Stimulated activated CD4-positive, alpha-beta T cell treated with anti-CD3 and anti-CD28 coated beads, TNF-alpha, amount 100 ng/mL, for 48 hours (primary cell): ENCODE measurements at regions not wholly inside any gene's neighbourhood (a gene's known extent, or its start where the extent isn't known, plus 50 kb on each side); places are given as distances from the start of the nearest gene placed in this dataset.
"Not testable (repeated sequence)": the region's sequence is repeated elsewhere in the genome, so short reads cannot be mapped to it uniquely, and the experiment has no call there.

ENCODE experiments used
- DNase-seq, 3 donors: peaks; one replicate each; pipeline ENCODE4 v3.0.0-alpha.2; 2020; ENCODE audit warnings: low read depth in 3 of 3

GRCh38 chr5:66348387-66349125 is 204.5 kb downstream of the SREK1 start:
- DNase-seq, result no peak

GRCh38 chr5:66351813-66352212 is 207.7 kb downstream of the SREK1 start:
- DNase-seq, result no peak

GRCh38 chr5:66353186-66353585 is 209.1 kb downstream of the SREK1 start:
- no peak for DNase-seq

- no peak for DNase-seq
These were observed 210.3 kb downstream of the SREK1 start for GRCh38 chr5:66354422-66354821.

DNA sequence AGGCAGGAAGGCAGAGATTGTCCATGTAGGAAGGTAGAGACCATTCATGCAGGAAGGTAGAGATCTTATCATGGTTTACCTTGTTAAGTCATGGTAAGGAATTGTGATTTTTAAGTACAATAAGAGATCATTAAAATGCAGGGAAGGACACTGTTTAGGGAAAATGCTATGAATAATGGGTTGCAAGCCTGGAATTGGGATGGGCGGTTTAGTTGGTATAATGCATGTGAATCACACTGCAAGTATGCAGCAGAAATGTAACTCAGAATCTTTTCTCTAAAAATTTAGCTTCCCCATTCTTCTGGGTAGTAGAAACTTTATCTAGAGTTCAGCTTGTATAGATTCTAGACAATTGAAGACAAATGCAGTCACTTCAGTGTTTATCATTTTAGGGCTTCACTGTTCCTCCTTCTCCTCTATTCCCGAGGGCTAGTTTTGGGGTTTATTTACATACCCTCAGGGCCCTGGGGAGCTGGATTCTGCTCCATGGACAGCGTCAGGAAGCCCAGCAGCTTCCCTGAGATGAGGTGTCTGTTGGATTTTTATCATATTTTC is 212.0 kb downstream of the SREK1 start:
- DNase-seq, result no peak

GRCh38 chr5:66358741-66359140 is 214.6 kb downstream of the SREK1 start:
- no peak for DNase-seq

DNA sequence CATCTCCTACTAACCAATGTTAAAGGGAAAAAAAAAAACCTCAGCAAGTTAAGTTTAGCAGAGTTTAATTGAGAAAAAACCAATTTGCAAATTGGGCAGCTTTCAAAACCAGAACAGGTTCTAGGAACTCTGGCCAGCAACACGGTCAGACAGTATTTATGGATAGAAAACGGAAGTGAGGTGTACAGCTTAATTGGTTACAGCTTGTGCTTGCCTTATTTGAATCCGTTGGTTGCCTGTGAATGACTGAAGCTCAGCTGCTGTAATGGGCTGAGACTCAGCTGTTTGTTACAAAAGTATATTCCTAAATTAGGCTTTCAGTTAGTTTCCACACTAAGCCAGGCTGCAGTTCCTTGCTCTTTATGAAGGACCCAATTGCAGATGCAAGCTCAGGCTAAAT is 217.0 kb downstream of the SREK1 start:
- no peak for DNase-seq

GRCh38 chr5:66362046-66362445 is 217.9 kb downstream of the SREK1 start:
- no peak for DNase-seq

DNA sequence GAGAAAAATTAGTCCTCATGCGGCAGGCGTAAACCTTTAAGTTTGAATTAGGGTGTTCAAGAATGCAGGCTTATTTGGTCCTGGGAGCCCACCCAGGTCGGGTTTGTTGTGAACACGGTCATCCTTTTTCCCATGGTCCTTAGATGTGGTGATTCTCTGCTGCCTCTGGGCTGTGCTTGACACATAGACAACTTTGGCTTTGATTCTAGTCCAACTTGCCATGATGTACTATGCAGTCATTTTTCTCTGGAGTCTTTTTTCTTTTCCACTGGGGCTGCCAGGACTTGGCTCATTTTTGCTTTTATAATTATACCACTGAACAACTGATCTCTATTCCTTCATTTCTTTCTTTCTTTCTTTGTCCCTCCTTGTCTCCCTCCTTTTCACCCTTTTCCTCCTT is 218.6 kb downstream of the SREK1 start:
- DNase-seq, result no peak

DNA sequence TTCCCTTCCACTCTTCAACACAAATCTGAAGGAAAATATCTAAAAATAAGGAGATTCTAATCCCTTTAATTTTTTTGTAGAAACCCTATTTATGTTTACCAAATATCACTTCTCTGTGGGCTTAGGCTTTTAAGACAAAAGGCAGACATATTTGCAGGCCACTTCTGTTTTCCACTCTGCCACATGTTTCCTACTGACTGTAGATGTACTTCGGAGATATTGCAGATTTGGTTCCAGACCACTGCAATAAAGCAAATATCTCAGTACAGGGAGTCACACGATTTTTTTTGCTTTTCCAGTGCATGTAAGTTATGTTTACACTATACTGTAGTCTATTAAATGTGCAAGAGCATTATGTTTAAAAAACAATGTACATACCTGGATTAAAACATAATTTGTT is 219.0 kb downstream of the SREK1 start:
- no peak for DNase-seq

GRCh38 chr5:66364186-66364585 is 220.1 kb downstream of the SREK1 start:
- no peak for DNase-seq

DNA sequence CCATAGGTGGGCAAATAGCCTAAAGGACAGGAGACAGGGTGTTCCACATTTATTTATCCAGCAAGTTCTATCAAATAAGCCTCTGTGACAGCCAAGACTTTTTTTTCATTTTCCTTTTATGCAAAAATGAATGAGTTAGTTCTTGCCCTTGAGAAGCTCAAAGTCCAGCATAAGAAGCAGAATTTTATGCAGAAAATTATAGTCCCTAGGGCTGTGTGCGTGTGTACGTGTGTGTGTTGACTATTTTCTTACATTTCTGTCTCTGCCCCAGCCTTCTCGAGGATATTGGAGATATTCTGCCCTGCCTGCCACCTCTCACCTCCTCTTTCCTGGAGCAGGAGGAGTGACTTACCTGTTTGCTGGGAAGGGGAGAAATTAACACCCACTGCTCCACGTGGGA is 221.9 kb downstream of the SREK1 start:
- DNase-seq, result no peak

DNA sequence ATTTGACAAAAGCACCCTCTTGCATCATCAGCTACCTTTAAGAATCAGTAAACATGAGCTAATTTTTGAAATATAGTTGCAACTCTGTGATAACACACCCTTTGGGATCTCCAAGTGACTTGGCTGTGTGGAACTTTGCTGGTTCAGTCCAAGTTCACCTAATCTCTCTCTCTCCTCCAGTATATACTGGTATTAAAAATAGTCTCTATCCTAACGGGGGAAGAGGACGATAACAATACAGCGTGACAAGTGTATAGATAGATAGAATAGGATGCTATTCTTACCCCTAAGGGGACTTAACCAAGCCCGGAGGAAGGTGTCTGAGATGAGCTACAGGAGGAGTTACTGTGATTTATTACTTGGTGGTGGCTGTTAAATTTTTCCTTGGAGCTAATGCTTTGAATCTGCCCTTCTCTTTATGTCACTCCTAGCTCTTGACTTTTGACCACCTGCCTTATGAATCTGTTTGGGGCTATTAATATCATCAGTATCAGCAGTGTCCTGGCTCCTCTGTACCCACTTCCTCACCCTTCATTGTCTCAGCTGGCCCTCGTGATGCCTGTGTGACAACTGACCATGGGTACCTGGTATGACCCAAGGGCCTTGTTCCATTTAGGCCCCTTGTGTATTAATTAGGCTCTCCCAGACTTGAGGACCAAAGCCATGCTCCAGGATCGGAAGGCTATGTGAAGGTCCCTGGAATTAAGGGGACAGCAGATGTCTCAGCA is 223.9 kb downstream of the SREK1 start:
- no peak for DNase-seq

DNA sequence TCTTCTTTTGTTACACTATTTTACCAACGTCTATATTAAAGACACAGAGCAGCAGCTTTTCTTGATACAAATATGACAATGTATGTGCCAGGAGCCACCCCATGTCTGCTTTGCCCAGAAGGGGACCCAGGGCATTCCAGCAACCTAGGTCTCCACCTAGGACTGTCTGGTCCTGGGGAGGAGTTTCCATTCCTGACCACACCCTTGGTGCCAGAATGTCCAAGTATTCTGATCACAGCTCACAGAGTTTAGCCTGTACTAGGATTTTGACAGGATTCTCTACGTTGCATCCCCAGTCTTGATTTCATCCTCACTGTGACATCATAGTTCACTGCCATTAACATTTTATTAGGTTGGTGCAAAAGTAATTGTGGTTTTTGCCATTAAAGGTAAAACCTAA is 224.7 kb downstream of the SREK1 start:
- DNase-seq, result no peak

DNA sequence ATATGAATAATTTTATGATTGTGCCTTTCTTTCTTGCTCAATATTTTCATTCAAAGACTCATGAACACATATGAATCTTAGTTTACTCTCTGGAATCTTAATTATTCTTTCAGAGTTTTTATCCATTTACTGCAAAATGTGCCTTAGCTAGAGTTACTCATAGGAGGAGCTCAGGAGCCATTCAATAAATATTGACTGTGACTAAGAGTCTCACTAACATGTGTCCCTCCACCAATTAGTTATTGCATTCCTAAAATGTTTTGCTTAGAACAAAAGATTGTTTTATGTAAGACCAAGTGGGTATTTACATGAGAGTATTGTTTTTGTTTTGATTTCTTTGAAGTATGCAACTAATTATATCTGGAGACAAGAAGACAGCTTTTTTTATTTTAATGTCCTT is 218.4 kb upstream of the MAST4 start:
- DNase-seq, result no peak

- DNase-seq, result no peak
These were observed 217.8 kb upstream of the MAST4 start for GRCh38 chr5:66378407-66378806.

DNA sequence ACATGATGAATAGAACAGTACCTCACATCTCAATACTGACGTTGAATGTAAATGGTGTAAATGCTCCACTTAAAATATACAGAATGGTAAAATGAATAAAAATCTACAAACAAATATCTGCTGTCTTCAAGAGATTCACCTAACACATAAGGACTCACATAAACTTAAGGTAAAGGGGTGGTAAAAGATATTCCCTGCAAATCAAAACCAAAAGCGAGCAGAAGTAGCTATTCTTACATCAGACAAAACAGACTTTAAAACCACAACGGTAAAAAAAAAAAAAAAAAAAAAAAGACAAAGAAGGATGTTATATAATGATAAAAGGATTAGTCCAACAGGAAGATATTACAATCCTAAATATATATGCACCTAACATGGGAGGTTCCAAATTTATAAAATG is 214.0 kb upstream of the MAST4 start:
- no peak for DNase-seq

GRCh38 chr5:66405145-66405544 is 191.0 kb upstream of the MAST4 start:
- not testable (repeated sequence) for DNase-seq

DNA sequence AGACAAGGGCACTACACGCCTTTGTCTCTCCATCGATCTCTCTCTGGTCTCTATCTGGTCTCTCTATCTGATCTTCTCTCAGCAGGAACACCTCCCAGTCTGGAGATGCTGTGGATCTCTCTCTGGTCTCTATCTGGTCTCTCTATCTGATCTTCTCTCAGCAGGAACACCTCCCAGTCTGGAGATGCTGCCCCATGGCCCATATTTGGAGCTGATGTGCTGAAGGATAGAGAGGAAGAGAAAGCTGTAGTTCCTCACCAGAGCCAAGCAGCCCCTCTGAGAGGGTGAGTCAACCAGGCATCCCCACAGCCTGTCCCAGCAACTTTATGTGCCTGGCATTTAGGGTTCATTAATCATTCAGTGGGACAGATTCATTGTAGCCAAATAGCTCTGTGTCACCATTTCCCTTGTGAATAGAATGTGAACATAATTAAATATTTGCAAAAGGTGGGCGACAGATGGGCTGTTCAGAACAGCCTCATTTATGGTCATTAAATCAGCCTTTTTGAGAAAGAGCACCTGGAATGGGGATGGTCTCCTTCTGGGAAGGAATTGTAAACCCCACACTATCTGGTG is 189.3 kb upstream of the MAST4 start:
- DNase-seq, result no peak

DNA sequence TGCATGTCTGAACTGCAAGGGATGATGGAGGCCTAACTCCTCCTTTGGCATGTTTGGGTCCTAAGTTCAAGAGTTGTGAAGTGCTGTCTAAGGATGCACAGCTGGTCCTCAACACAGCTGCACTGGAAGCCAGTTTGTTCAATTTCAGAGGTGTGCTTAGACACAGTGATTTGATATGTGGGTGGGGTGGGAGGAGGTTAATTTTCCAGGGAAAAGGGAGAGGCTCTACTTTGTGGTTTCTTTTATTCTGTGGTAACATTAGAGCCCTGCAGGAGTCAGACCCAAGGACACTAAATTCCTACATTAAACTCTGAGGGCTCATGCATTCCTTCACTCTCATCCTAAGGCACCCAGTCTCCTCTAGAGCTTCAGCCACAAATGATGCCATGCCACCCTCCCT is 188.4 kb upstream of the MAST4 start:
- DNase-seq, result no peak

DNA sequence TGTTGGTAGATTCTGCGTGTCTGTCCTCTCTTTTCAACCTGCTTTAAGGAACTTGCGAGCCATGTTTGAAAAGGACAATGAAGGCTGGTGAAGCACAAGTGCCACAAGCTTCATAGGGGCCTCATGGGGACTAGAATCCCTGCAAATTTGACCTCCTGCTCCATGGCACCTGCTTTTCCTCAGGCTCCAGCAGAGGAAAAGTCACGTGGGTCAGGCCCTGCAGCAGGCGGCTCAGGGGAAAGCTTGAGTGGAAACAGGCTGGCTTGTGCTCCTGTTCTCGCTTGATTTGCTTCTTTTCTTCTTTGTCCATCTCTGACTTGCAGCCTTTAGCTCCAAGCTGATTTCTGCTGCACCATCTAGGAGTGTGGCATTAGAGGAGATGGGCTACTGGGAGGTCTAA is 187.6 kb upstream of the MAST4 start:
- DNase-seq, result no peak

- no peak for DNase-seq
These were observed 186.1 kb upstream of the MAST4 start for GRCh38 chr5:66410122-66410521.

DNA sequence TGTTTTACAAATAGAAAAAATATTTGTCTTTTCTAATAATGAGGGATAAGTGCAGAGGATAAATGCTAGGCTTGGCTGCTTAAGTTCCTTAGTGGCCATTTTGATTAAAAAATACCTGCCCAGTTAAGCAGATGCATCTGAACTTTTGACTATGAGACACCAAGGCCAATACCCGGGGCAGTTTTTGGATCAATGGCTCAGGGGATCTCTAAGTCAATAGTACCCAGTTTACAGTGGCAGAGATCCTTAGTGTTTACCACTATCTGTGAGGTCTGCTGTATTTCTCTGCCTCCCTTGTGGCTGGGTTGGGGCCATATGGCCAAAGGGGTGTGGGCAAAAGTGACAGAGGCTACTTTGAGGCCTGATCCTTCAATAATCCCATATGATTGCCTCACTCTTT is 184.5 kb upstream of the MAST4 start:
- DNase-seq, result no peak
